H9 (cell line): ENCODE measurements at regions not wholly inside any gene's neighbourhood (a gene's known extent, or its start where the extent isn't known, plus 50 kb on each side); places are given as distances from the start of the nearest gene placed in this dataset.

Experiments used
- DNase-seq: peaks from one replicate; pipeline ENCODE4 v3.0.0-alpha.2; 2017
- H2AFZ ChIP-seq: one replicate; pipeline ENCODE4 v1.6.1; 2013; ENCODE audit warnings: mild to moderate bottlenecking, low read length, control low read depth, moderate library complexity
- H2AK5ac ChIP-seq: 2 replicates; pipeline ENCODE4 v1.6.1; 2013; ENCODE audit warnings: low read length, control low read depth, mixed read lengths; ENCODE audit not compliant: insufficient read length
- H2BK120ac ChIP-seq: one replicate; pipeline ENCODE4 v1.6.1; 2013; ENCODE audit warnings: low read depth, mild to moderate bottlenecking, low read length, control low read depth, inconsistent platforms; ENCODE audit not compliant: poor library complexity, severe bottlenecking
- H2BK12ac ChIP-seq: 2 replicates; pipeline ENCODE4 v1.6.1; 2013; ENCODE audit warnings: low read length, control low read depth, mixed read lengths, low read depth; ENCODE audit not compliant: insufficient read length
- H2BK15ac ChIP-seq: 2 replicates; pipeline ENCODE4 v1.6.1; 2013; ENCODE audit warnings: low read depth, low read length, control low read depth
- H2BK20ac ChIP-seq: one replicate; pipeline ENCODE4 v1.6.1; 2013; ENCODE audit warnings: low read depth, mild to moderate bottlenecking, low read length, control low read depth, inconsistent platforms; ENCODE audit not compliant: poor library complexity, severe bottlenecking
- H2BK5ac ChIP-seq: 2 replicates; pipeline ENCODE4 v1.6.1; 2013; ENCODE audit warnings: low read length, control low read depth, mixed read lengths; ENCODE audit not compliant: insufficient read length
- H3K14ac ChIP-seq: 2 replicates; pipeline ENCODE4 v1.6.1; 2013; ENCODE audit warnings: low read length, control low read depth; ENCODE audit not compliant: insufficient read depth
- H3K18ac ChIP-seq: 2 replicates; pipeline ENCODE4 v1.6.1; 2013; ENCODE audit warnings: low read depth, mild to moderate bottlenecking, mixed read lengths, low read length, control low read depth; ENCODE audit not compliant: insufficient read length
- H3K23ac ChIP-seq: 2 replicates; pipeline ENCODE4 v1.6.1; 2013; ENCODE audit warnings: low read length, control low read depth, mixed read lengths, low read depth; ENCODE audit not compliant: insufficient read length
- H3K23me2 ChIP-seq: 2 replicates; pipeline ENCODE4 v1.6.1; 2013; ENCODE audit warnings: low read depth, mild to moderate bottlenecking, mixed read lengths, low read length, control low read depth; ENCODE audit not compliant: insufficient read length, poor library complexity, severe bottlenecking
- H3K27ac ChIP-seq: 2 replicates; pipeline ENCODE4 v1.5.1; 2013; ENCODE audit warnings: low read length, control low read depth, mixed read lengths, low read depth; ENCODE audit not compliant: insufficient read length
- H3K27me3 ChIP-seq: 2 replicates; pipeline ENCODE4 v1.6.1; 2013; ENCODE audit warnings: low read length, control low read depth, inconsistent platforms; ENCODE audit not compliant: insufficient read depth
- H3K4ac ChIP-seq: 2 replicates; pipeline ENCODE4 v1.6.1; 2013; ENCODE audit warnings: low read depth, mild to moderate bottlenecking, control low read depth, inconsistent platforms, low read length, moderate library complexity
- H3K4me1 ChIP-seq: 2 replicates; pipeline ENCODE4 v1.6.1; 2013; ENCODE audit warnings: low read length, control low read depth, inconsistent platforms; ENCODE audit not compliant: insufficient read depth
- H3K4me2 ChIP-seq: 2 replicates; pipeline ENCODE4 v1.6.1; 2013; ENCODE audit warnings: low read length, control low read depth, mixed read lengths; ENCODE audit not compliant: insufficient read length, insufficient read depth
- H3K56ac ChIP-seq: 2 replicates; pipeline ENCODE4 v1.6.1; 2013; ENCODE audit warnings: low read depth, mild to moderate bottlenecking, mixed read lengths, low read length, control low read depth; ENCODE audit not compliant: insufficient read length
- H3K79me1 ChIP-seq: 2 replicates; pipeline ENCODE4 v1.6.1; 2013; ENCODE audit warnings: low read depth, mild to moderate bottlenecking, moderate library complexity, low read length, control low read depth, inconsistent platforms; ENCODE audit not compliant: insufficient read depth, poor library complexity, severe bottlenecking
- H3K79me2 ChIP-seq: 2 replicates; pipeline ENCODE4 v1.6.1; 2013; ENCODE audit warnings: low read length, control low read depth, inconsistent platforms; ENCODE audit not compliant: insufficient read depth
- H3K9ac ChIP-seq: 2 replicates; pipeline ENCODE4 v1.6.1; 2013; ENCODE audit warnings: low read length, control low read depth, mixed read lengths; ENCODE audit not compliant: insufficient read length; ENCODE audit errors: extremely low read depth
- H3K9me3 ChIP-seq: one replicate; pipeline ENCODE4 v1.6.1; 2013; ENCODE audit warnings: low read depth, low read length, inconsistent platforms; ENCODE audit not compliant: control insufficient read depth
- H3T11ph ChIP-seq: one replicate; pipeline ENCODE4 v1.6.1; 2013; ENCODE audit warnings: mild to moderate bottlenecking, low read length, control low read depth, inconsistent platforms
- H4K20me1 ChIP-seq: one replicate; pipeline ENCODE4 v1.6.1; 2013; ENCODE audit not compliant: control insufficient read depth, insufficient read length, insufficient read depth
- H4K5ac ChIP-seq: 2 replicates; pipeline ENCODE4 v1.6.1; 2013; ENCODE audit warnings: low read depth, mild to moderate bottlenecking, mixed read lengths, low read length, control low read depth; ENCODE audit not compliant: insufficient read length
- H4K8ac ChIP-seq: replicated peaks from 2 replicates; pipeline ENCODE4 v1.6.1; 2013; ENCODE audit warnings: low read length, control low read depth, mixed read lengths, low read depth; ENCODE audit not compliant: insufficient read length
- H4K91ac ChIP-seq: 2 replicates; pipeline ENCODE4 v1.6.1; 2013; ENCODE audit warnings: low read depth, mild to moderate bottlenecking, moderate library complexity, mixed read lengths, low read length, control low read depth; ENCODE audit not compliant: insufficient read length
- H3K27ac Mint-ChIP-seq, 3 experiments: 2 replicates in 2 of 3; 3 replicates in 1 of 3; pipeline ENCODE4 v1.8.0; 2020 to 2021; ENCODE audit warnings: mixed read lengths in 3 of 3, mild to moderate bottlenecking in 1 of 3, moderate library complexity in 1 of 3
- H3K27me3 Mint-ChIP-seq: 2 replicates; pipeline ENCODE4 v1.8.0; 2021; ENCODE audit warnings: low read depth, mild to moderate bottlenecking, moderate library complexity, mixed read lengths
- H3K36me3 Mint-ChIP-seq, 3 experiments: 2 replicates in 2 of 3; 3 replicates in 1 of 3; pipeline ENCODE4 v1.8.0; 2020 to 2021; ENCODE audit warnings: low read depth in 3 of 3, mixed read lengths in 3 of 3; ENCODE audit not compliant: insufficient read depth in 1 of 3
- H3K4me1 Mint-ChIP-seq, 2 experiments: 2 replicates each; pipeline ENCODE4 v1.8.0; 2020; ENCODE audit warnings: mixed read lengths in 2 of 2
- H3K4me3 Mint-ChIP-seq, 2 experiments: 2 replicates in 1 of 2; 3 replicates in 1 of 2; pipeline ENCODE4 v1.8.0; 2020 to 2021; ENCODE audit warnings: mild to moderate bottlenecking in 2 of 2, mixed read lengths in 2 of 2, moderate library complexity in 1 of 2
- H3K9me3 Mint-ChIP-seq, 2 experiments: 2 replicates in 1 of 2; 3 replicates in 1 of 2; pipeline ENCODE4 v1.8.0; 2020; ENCODE audit warnings: mild to moderate bottlenecking in 2 of 2, mixed read lengths in 2 of 2, moderate library complexity in 1 of 2
- CTCF ChIP-seq: fragments of 200-600 bp; sonication (generic); conservative IDR thresholded peaks from 3 replicates; pipeline ENCODE4 v1.8.0; 2021; ENCODE audit warnings: antibody characterized with exemption, mild to moderate bottlenecking
- WGBS: extraction: QIAGEN DNeasy Blood & Tissue Kit; methylation state at CpG from one replicate; pipeline ENCODE4 v1.1.7; 2013; ENCODE audit warnings: missing lambda C conversion rate, low lambda C conversion rate, mixed read lengths; ENCODE audit not compliant: insufficient read length; ENCODE audit errors: extremely low coverage; 5-methylcytosine and 5-hydroxymethylcytosine counted together

GRCh38 chr20:40241596-40242343 lies 447.3 kb downstream of the MAFB start:
- Mint-ChIP-seq H3K4me3 (no peak overlapping the region), H3K27ac (no peak overlapping the region), H3K27me3 (no peaks in the 10 kb centered on the region), H3K4me1 (no peaks in the 10 kb centered on the region), H3K36me3 (peaks cover 0 to 3% (median 0%) of the 10 kb centered on the region in 3 experiments; a peak in 1 of 7 replicates), H3K9me3 (no peaks in the 10 kb centered on the region)
- Histone ChIP-seq H3K9me3 (no peaks in the 10 kb centered on the region), H4K20me1 (no peaks in the 10 kb centered on the region), H3K23ac (no peak overlapping the region), H4K5ac (no peak overlapping the region), H3K4me1 (no peaks in the 10 kb centered on the region), H2BK15ac (no peak overlapping the region), H2AFZ (no peak overlapping the region), H3K79me2 (no peaks in the 10 kb centered on the region), H2BK20ac (no peak overlapping the region), H2BK120ac (no peak overlapping the region), H3T11ph (no peak overlapping the region), H3K4ac (no peak overlapping the region), H3K79me1 (no peaks in the 10 kb centered on the region), H3K23me2 (no peaks in the 10 kb centered on the region), H3K27ac (no peak overlapping the region), H3K4me2 (no peak overlapping the region), H4K91ac (no peak overlapping the region), H3K14ac (no peak overlapping the region), H4K8ac (no peak overlapping the region), H3K27me3 (no peaks in the 10 kb centered on the region), H2BK5ac (no peak overlapping the region), H3K9ac (no peak overlapping the region), H3K18ac (no peak overlapping the region), H2AK5ac (no peak overlapping the region), H2BK12ac (no peak overlapping the region), H3K56ac (no peak overlapping the region)
- DNase-seq: no peak
- no peak for TF ChIP-seq CTCF
- WGBS: no CpG with 5 or more reads among the region's 9 CpGs
